Daoy (cell line): ENCODE measurements at regions not wholly inside any gene's neighbourhood (a gene's known extent, or its start where the extent isn't known, plus 50 kb on each side); places are given as distances from the start of the nearest gene placed in this dataset.
"Not testable (repeated sequence)": the region's sequence is repeated elsewhere in the genome, so short reads cannot be mapped to it uniquely, and the experiment has no call there.

Source experiments
- DNase-seq: peaks from one replicate; pipeline ENCODE4 v3.0.0-alpha.2; 2015; ENCODE audit warnings: low read depth

DNA sequence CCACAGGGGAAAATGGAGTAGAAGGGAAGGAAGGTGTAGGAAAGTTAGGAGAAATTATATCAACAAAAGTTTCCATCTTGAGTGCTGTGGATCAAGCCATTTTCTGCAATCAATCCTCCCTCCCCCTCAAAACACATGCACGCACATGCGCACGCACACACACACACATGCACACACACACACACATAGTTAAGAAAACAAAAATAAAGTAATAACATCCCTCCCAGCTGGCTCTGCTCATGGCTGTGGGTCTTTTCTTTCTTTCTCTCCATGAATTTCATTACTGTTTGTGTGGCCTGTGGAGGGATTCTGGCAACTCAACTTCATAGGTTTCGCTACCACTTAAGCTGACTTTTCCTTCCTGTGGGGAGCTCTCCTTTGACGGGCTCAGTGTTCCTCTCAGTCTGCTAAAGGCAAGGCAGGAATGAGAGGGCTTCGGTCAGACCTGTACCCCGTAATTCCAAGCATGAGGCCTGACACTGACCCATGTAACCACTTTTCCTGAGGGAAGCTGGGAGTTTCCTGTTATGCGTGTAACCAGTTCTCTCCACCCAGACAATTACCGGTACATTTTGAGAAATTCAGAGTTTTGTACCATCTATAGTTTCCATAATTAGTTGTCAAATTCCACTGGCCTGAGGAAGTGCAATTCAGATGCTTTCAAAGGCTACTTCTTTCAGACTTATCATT, 79.8 kb downstream of the ZNF92 start:
- no peak for DNase-seq

DNA sequence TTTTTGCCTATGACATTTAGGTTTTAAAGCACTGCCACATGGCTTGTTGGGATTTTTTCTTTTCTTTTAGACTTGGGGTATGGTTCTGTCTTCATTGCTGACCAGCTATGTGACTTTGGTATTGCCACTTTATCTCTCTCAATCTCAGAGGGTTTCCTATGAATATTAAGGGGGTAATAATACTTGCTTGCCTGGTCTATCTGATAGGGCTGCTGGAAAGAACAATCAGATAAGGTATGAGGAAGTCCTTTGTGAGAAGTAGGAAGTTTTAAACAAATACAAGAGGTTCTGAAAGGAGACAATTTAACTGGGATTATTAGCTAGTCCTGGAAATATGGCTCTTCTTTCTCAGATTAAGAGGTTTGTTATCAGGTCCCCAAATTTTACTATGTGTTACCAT, 80.8 kb downstream of the ZNF92 start:
- DNase-seq, result no peak

DNA sequence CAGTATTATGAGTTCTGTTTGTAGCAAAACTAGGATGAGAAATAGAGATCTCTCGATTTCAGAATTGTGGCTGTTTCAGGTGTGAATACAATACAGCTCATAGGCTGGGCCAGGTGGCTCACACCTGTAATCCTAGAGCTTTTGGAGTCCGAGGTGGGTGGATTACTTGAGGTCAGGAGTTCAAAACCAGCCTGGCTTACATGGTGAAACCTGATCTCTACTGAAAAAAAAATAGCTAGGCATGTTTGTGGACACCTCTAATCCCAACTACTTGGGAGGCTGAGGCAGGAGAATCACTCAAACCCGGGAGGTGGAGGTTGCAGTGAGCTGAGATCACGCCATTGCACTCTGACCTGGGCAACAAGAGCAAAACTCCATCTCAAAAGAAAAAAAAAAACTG, 81.4 kb downstream of the ZNF92 start:
- not testable (repeated sequence) for DNase-seq

DNA sequence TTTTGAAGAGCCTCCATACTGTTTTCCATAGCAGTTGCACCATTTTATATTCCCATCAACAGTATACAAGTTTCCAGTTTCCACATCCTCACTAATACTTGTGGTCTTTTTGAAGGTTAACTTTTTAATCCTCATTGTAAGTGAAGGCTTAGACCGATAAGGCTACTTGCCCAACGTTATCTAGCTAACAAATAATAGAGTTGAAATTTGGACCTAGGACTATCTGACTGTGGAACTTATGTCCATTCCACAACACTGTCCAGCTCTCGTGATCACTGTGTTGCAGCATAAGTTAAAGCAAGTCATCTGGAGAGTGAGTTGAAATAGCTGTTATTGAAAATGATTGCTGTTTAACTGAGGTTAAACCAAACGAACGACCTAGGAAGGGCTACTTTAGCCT, 84.0 kb downstream of the ZNF92 start:
- DNase-seq, result no peak

DNA sequence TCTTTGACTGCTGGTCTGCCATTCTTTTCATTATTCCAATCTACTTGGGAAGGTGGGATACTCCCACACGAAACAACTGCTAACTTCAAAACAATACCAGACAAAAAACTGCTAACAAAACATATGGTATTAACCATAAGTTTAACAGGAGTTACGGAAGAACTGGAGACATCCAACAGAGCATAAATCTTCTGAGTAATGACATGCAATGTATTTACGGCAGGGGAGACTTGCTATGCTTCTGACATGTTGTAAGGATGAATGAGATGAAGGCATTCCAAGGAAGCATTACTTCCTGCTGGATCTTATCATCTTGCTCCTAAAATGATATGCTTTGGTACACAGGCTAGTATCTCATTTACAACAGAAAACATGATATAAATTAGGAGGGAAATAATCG, 85.8 kb downstream of the ZNF92 start:
- no peak for DNase-seq

DNA sequence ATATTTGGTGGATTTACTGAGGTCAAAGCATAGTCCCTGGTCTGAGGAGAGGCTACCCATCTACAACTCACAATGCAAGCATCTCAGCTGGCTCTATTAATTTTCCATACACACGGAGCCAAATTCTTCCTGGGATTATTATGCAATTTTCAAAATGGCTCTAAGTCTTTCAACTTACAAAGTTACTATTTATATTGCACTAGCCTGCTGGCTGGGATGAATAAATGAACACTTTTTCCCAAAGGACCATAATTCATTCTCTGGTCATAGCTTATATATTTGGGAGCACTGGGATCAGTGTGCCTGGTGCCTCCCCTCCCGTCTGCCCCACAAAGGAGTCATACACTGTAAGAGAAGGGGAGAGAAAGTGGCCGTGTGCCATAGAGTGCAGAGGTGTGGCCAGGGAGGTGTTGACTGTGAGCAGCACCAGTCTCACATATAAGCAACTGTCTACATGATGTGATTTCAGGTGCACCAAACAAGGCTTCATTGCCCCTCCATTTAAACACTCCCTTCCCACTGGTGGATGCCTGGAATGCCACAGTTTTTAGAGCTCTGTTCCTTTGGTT, 88.6 kb downstream of the ZNF92 start:
- DNase-seq, result no peak

DNA sequence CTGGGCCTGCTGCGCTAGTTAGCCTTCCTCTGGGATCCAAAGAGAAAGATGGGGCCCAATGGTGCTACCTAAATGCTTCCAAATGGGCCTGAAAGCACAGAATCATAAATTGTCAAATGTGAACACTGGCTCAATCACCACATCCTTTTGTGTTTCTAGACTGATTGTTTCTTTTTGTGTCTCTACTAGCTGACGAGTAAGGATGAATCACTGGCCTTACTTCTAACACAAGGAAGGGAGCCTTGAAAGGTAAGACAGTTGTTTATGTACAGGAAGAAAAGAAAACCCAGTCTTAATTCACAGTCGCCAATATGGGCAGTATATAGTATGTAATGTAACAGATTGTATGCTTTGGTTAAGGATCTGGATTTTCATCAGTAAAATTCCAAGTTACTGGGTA, 89.5 kb downstream of the ZNF92 start:
- peak; percentile 38 for DNase-seq

DNA sequence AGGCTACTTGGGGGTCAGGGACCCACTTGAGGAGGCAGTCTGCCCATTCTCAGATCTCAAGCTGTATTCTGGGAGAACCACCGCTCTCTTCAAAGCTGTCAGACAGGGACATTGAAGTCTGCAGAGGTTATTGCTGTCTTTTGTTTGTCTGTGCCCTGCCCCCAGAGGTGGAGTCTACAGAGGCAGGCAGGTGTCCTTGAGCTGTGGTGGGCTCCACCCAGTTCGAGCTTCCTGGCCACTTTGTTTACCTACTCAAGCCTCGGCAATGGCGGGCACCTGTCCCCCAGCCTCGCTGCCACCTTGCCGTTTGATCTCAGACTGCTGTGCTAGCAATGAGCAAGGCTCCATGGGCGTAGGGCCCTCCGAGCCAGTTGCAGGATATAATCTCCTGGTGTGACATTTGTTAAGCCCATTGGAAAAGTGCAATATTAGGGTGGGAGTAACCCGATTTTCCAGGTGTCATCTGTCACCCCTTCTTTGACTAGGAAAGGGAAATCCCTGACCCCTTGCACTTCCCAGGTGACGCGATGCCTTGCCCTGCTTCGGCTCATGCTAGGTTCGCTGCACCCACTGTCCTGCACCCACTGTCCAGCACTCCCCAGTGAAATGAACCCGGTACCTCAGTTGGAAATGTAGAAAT, 96.4 kb downstream of the ZNF92 start:
- not testable (repeated sequence) for DNase-seq

DNA sequence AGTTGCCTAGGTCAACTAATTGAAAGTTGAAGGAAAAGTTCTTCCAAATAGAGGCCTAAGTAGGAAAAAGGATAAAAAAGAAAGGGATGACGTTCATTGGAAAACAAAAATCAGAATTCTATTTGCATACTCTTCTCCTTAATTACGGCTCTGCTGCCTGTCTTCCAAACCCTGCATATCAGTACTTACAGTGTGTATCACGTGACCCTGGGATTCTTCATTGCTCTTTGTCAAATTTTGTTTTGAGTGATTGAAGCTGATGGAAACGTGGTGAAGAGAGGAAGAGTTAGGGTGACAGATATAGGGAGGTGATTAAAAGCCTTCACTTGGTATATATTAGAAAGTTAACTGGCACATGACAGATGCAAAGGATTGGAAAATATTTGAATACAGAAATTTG, 97.9 kb downstream of the ZNF92 start:
- DNase-seq, result no peak

DNA sequence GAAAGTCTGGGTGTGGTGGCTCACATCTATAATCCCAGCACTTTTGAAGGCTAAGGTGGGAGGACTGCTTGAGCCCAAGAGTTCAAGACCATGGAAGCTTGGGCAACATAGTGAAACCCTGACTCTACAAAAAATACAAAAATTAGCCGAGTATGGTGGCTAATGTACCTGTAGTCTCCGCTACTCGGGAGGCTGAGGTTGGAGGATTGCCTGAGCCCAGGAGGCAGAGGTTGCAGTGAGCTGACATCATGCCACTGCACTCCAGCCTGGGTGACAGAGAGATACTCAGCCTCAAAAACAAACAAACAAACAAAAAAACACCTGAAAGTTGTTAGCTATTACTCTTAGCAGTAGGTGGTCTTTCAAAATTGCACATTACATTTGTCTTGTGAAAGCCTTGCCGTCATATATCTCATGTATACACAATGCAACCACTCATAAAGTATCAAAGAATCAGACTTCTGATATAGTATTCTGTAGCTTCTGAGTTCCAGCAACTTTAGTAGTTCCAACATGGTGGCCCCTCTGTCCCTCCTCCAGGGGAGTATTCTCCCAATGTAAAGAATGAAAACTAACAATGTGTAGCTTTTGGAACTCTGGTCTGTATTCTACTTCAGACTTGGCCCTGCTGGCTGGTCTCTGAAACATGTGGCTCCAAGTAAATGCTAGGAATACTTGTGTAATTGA, 101.5 kb downstream of the ZNF92 start:
- no peak for DNase-seq

DNA sequence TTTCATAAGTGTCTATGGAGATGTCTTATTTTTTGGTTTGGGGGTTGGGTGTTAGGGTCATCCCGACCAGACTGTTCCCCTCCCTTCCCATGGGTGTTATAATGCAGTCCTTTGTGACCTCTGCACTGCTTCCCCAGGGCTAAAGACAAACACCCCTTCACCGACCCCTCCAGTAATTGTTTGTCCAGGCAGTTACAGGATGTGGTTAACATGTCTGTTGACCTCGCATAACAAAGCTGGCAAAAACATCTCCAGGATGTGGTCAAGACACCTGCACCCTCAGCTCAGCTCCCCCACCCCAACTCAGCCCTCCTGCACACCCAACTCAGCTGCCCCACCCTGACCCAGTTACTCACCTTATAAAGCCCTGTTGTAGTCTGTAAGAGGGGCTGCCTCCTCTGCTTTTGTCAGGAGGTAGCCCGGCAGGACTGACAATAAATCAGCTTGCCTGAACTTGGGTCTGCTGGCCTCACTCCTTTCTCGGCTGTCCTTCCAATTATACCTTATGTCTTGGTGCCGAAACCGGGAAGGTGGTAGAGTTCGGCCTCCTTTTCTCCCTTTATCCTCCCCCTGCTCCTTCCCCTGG, 102.2 kb downstream of the ZNF92 start:
- DNase-seq, result peak; percentile 68

DNA sequence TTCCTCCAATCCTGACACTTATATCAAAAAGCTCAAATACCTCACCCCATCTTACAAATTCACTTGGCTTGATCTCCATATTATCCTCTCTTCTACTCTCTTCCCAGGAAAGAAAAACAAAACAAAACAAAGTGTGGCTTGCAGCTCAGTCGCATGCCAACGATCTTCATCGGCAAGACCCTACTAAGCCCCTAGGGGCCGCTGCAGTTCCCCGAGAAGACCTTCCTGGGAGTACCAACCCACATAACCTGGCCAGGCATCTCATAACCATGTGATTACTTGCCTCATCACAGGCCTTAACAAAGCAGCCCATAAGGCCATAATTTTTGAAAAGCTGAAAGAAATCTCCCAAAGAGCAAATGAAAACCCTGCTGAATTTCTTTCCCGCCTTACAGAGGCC, 103.7 kb downstream of the ZNF92 start:
- peak; percentile 80 for DNase-seq

DNA sequence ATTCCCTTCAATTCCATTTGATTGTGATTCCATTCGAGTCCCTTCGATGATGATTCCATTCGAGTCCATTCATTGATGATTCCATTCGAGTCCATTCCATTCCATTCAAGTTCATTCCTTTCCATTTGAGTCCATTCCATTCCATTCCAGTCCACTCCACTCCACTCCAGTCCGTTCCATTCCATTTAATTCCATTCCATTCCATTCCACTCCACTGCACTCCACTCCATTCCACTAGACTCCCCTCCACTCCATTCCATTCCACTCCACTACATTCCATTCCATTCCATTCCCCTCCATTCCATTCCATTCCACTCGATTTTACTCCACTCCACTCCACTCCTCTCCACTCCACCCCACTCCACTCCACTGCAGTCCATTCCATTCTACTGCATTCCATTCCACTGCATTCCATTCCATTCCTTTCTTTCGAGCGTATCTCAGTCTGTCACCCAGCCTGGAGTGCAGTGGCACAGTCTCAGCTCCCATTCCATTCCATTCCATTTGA, 115.7 kb downstream of the ZNF92 start:
- DNase-seq, result no peak

DNA sequence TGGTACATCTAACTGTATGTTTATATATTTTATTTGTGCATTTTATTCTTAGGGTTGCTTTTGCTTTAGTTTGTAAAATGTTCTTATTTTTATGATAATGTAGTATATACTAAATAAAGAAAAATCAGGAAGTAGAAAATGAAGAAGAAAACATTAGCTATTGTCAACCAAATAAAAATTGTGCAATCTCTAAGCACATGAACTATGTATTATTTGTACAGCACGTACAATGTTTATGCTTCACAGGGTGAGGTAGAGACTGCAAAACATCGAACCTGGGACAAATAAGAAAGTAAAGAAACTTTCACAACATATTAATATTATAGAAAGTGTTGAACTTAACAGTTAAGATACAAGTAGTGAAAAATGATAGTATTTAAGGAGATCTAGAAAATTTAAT, 123.0 kb downstream of the ZNF92 start:
- DNase-seq, result not testable (repeated sequence)

DNA sequence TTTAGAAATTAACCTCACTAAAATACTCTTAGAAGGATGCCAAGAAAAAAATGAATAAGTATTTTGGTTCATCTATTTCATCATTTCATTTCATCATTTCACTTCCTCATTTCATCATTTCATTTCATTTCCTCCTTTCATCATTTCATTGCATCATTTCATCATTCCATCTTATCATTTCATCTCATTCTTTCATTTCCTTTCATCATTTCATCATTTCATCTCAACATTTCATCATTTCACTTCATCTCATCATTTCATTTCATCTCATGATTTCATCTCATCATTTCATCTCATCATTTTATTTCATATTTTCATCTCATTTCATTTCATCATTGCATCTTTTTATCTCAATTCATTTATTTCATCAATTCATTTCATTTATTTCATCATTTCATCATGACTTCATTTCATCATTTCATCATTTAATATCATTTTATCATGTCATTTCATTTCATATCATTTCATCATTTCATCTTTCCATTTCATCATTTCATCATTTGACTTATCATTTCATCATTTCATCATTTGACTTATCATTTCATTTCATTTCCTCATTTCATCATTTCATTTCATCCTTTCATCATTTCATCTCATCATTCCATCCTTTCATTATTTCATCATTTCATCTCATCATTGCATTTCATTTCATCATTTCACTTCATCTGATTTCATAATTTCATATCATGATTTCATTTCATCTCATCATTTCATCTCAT, 129.9 kb downstream of the ZNF92 start:
- DNase-seq, result no peak

DNA sequence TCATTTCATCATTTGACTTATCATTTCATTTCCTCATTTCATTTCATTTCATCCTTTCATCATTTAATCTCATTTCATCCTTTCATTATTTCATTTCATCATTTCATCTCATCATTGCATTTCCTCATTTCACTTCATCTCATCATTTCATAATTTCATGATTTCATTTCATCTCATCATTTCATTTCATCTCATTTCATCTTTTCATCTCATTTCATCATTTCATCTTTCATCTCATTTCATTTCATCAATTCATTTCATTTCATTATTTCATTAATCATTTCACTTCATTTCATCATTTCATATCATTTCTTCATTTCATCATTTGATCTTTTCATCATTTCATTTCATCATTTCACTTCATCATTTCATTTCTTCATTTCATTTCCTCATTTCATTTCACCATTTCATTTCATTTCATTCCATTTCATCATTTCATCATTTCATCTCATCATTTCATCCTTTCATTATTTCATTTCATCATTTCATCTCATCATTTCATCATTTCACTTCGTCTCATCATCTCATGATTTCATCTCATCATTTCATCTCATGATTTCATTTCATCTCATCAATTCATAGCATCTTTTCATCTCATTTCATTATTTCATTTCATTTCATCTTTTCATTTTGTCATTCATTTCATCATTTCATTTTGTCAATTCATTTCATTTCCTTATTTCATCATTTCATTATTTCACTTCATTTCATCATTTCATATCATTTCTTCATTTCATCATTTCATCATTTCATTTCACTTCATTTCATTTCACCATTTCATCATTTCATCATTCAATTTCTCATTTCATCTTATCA, 131.1 kb downstream of the ZNF92 start:
- DNase-seq, result not testable (repeated sequence)

DNA sequence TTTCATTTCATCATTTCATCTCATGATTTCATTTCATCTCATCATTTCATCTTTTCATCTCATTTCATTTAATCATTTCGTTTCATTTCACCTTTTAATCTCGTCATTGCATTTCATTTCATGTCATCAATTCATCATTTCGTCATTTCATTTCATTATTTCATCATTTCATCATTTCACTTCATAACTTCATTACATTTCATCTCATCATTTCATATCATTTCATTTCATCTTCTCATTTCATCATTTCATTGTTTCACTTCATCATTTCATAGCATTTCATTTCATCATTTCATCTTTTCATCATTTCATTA, 131.6 kb downstream of the ZNF92 start:
- not testable (repeated sequence) for DNase-seq

DNA sequence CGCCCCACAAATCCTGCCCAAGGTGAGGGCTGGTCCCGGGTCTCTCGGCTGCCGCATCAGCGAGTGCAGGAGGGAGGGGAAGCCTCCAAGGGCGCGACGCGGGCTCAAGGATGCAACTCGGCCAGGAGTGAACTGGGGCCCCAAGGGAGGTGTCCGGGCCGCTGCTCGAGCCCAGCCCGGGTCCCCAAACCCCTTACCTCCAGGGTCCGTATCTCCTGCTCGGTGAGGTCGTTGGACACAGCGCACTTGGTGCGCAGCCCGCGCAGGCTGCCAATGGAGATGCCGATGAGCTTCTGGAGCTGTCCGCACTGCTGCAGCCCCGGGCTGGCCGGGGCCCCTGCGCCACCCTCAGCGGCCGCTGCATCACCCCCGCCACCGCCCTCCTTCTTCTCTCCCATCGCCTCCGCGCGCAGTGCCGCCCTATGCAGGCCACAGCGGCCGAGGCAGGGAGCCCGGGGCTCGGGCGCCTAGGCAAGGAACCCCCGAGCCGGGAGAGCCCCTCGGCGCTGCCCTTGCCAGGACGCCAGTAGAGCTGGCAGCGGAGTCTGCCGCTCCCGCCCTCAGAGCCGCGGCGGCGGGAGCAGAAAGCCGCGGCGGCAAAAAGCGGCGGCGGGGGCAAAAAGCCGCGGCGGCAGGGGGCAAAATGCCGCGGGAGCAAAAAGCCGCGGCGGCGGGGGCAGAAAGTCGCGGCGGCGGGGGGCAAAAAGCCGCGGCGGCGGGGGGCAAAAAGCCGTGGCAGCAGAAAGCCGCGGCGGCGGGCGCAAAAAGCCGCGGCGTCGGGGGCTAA, 135.1 kb downstream of the ZNF92 start:
- not testable (repeated sequence) for DNase-seq

DNA sequence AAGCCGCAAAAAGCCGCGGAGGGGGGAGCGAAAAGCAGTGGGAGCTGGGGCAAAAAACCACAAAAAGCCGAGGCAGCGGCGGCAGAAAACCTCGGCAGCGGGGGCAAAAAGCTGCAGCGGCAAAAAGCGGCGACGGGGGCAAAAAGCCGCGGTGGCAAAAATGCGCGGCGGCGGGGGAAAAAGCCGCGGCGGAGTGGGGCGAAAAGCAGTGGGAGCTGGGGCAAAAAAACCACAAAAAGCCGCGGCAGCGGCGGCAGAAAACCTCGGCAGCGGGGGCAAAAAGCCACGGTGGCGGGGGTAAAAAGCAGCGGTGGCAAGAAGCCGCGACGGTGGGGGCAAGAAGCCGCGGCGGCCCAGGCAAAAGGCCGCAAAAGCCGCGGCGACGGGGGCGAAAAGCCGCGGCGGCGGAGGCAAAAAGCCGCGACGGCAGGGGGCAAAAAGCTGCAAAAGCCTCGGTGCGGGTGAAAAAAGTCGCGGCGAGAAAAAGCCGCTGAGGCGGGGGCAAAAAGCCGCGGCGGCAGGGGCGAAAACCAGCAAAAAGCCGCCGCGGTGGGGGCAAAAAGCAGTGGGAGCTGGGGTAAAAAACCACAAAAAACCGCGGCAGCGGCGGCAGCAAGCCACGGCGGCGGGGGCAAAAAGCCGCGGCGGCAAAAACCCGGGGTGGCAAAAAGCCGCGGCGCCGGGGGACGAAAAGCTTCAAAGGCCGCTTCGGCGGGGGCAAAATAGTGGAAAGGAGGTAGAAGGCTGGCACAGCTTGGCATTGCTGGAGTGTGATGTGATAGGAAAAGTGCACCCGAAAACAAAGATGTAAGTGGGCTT, 135.9 kb downstream of the ZNF92 start:
- DNase-seq, result peak; percentile 28
